ENCODE measurements at regions not wholly inside any gene's neighbourhood (a gene's known extent, or its start where the extent isn't known, plus 50 kb on each side); places are given as distances from the start of the nearest gene placed in this dataset.

DNA sequence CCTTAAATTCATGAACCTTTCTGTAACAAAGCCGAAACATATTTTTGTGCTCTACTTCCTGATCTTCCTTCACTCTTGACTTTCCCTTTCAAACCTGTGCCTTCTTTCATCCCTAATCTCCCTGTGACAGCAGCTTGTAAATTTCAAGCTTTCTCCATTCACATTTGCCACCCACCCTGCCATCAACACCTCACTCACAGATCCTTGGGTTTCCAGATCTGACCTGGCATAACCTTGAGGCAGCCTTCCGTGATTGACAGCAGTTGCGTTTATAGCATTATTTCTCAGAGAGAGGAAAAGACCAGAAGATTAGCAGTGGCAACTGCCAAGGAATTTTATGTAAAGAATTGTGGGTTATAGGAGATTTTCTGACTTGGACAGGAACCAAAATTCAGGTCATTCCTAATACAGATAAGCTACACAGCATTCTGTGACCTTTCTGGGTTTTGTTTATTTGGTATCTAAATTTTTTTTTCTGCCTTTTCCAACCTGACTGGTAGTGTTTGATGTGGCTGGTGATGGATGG lies 260.0 kb downstream of the NR2F1-AS1 start:
- no peak for DNase-seq

DNA sequence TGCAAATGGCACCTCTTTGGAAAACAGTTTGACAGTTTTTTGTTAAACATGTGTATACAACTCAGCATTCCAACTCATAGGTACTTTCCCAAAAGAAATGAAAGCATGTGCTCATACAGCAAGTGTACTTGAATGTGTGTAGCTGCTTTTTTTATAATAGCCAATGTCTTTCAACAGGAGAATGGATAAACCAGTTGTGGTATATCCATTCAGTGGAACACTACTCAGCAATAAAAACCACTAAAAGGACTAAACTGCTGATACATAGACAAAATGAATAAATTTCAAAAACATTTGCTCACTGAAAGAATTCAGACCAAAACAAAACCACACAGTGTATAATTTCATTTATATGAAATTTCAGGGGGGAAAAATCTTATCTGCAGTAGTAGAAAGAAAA lies 267.3 kb downstream of the NR2F1-AS1 start:
- no peak for DNase-seq

DNA sequence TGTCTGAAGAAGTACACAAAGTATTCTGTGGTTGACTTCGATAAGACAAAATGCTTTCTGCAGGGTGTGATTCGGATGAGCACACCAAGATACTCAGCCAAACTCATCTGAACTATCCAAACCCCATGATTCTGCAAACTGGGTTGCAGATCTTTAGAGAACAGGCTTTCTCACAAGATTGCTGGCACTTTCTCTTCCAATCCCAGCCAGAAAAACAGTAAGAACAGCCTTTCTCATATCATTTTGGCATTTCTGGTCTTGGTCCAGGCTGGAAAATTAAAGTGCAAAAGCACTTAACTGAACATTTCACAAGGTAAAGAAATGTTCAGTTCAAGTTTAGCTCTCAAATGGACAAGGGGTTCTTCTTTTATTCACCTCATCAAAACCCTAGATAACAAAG lies 269.1 kb downstream of the NR2F1-AS1 start:
- no peak for DNase-seq

DNA sequence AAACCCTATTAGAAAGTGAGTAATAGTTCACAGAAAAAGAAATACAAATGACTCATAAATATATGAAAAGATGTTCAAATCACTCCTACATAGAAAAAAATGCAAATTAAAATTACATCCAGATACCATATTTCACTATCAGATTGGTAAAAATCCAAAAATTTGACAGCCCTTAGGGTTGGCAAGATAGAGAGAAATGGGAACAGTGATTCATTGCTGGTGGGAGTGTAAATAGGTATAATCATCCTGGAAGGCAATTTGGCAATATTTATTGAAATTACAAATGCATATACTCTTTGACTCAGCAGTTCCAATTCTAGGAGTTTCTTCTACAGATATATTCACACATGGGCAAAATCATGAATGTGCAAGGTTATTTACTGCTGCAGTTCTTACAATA lies 273.5 kb downstream of the NR2F1-AS1 start:
- no peak for DNase-seq

DNA sequence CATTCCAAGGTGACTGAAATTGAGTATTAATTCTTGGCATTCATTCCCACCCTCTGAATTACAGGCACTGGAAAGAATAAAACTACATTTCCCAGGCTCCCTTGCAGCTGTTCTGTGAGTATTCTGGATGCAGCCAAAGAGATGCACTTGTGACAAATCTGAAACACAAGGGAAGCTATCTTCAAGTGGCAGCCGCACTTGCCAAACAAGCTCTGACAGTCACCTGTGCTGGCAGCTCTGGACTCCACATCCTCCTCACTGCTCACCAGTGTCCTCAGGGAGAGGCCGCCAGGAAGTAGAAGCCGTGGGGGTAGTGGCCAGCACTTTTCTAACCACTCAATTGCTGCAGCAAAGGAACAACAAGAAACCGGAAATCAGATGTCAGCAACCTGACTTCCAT lies 275.0 kb downstream of the NR2F1-AS1 start:
- no peak for DNase-seq

DNA sequence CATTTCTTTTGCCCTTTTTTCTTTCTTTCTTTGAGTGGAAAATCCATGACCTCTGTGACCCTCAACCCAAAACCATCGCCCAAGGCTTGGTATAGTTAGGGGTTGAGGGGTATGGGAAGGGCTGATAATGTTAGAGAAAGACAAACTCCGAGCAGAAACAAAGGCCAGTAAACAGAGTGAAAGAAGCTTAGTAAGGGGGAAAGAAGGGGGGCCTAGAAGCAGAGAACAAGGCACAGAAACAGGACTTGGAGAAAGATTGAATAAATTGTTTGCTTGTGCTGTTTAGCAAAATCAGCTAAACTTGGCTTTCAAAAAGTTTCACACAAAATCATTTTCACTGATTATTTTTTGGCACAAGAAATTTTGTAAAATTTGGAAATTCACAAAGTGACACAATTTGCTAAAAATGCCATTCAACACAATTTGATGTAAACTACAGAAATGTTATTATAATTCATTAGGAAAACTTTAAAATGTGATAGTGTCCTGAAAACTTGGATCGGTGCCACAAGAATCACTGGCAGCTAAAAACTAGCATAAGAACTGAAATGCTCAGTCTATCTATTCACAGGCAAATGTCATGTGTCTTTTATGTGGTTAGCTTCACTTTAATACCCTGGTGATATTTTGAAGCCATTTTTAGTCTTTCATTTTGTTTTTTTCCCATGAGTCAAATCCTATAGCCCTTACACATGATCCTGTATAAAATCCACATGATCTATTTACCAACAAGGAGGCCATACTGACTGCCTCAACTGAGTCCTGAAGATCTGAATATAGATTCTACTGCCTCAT lies 276.4 kb downstream of the NR2F1-AS1 start:
- DNase-seq = no peak

DNA sequence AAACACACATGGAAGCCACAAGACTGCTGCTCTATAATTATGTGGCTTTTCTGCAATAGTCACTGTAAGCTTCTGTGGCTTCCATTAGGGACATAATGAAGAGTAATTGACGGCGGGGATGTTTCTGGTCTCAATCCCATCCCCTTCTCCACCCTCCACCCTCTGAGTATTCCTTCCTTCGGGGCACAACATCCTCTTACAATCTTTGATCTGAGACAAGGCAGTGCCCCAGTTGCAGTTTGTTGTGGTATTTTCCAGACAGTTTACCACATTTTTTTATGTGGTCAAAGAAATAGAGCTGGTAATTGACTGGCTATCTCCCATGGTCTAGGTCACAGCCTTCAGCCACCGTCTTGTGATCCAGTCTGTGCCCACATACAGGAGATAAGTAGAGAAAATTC lies 277.7 kb downstream of the NR2F1-AS1 start:
- DNase-seq = no peak

DNA sequence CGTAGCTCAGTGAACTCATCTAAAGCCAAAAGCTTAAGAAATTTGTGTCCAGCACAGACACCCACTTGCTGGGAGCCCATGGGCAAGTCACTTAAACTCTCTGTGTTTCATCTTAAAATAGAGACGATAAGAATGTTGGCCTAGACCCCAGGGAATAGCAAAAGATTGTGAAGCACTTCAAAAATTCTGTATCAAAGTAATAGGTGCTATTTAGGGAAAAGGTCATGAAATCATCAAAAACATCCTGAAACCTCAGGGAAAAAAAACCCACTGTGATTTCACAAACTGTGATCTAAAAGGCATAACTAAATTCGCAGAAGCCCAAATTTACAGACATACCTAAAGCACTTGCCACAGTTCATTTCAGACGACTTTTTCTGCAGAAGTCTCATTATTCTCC lies 278.3 kb downstream of the NR2F1-AS1 start:
- DNase-seq = no peak

DNA sequence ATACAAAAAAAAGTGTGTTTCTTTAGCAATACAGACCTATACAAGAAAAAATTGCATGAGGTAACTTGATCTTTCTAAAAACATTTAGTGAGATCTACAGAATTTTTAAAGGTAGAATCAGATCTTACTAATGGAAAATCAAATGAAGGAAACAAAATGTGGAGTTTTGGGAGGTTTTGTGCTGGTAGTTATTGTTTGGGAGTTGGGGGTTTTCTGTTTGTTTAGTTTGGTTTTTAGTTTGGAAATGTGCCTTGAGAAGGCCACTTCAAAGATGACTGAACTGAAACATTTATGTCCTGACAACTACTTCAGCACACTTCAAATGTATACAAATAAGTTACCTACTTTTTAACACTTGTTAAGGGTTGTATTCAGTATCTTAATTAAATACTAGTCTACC lies 280.1 kb downstream of the NR2F1-AS1 start:
- no peak for DNase-seq

DNA sequence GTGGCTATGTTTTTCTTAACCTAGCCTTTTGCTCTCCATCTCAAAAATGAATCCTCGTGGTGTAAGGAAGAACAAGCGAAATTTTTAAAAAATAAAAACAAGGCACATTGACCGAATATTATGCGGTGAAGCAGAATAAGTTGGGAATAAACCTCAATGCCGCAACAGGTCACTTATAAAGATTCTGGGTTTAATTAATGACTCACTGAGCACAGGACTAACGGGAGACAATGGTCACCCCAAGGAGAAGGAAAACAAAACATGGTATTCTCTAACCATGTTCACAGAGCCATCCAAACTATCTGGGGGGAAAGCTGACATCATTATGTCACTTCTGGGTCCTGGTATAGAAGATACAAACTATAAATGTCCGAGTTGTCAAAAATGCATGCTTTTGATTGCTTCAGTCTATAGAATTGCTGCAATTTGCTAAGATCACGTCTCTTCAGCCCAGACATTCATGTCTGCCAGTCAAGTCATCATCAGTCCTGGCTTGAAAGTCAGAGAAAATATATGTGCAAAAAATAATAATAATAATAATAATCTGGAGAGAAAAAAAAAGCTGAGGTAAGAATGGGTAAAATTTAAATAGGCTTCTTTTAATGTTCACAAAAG lies 280.6 kb downstream of the NR2F1-AS1 start:
- DNase-seq = no peak

DNA sequence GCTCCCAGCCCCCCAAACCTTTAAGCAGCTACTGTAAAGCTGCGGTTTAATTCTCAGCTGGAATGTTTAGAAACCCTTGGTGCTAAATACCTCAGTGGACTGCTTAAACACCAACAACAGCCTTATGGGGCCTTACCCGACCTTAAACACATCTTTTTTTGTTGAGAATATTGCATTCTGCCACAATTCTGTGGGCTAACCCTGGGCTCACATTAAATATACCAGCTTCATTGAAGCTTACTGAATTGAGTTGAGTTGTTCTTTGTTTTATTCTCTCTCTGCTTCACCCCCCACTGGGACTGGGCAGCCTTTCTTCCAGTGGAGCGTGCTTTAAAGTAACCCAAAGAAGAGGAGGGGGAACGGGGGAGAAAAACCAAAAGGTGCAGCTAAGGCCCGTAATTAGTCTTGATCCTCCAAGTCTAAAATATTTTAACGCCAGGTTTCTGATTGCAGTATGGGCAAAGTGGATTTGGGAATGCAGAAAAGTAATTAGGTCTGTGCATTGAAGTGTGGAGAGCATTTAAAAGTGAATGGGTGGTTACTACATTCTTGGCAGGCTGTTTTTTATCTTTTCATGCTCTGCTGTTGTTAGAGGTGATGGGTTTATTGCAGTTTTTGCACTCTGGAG lies 281.2 kb downstream of the NR2F1-AS1 start:
- DNase-seq = peak in 15 of 56 donors; percentile 0 to 61 (median 14)

DNA sequence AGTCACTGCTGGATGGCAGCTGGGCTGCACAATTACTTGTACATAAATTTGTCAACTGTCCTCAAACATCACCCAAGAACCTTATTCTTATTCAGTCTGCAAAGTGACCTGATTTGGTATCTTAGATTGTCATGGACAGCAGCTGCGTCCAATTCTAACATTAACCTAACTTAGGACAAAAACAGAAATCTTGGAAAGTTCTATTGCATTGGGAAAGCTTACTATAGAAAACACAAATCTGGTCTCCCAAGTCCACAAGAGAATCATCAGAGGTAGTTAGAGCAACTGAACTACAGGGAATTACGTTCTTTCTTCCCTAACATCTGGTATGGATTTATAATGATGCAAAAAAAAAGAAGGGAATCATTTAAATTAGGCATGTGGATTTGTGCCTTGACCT lies 283.9 kb downstream of the NR2F1-AS1 start:
- DNase-seq = no peak

DNA sequence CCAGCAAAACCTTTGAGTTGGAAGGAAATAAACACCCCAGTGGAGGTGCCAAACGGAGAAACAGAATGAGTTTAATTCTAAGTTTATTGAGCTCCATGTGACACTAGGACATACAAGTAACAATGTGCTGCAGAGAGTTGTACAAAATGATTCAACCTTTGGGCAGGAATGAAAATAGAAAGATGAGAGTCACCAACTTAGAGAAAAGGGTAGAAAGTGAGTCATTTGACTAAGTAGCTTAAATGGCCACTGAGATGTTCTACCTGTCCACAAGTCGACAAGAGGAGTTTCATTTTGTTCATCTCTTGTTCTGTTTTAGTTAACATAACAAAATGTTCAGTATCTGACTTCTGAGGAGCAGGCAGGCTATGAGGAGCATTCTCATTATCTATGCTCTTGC lies 284.7 kb downstream of the NR2F1-AS1 start:
- no peak for DNase-seq

DNA sequence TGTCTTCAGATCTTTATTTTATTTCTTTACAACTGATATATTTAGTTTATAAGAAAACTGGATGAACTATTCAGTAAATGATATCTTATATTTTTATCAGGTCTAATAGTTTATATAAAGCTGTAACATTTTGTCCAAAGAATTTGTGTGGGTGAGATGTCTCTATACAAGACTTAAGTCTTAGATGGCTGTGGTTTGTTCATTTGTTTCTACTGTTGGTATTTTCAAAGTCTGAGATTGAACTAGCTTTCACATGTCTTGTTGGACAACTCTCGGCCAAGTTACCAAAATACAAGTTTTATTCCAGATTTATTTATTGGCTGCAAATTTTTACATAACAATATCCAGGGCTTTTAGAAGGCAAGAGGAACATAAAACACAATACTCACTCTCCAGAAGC lies 286.0 kb downstream of the NR2F1-AS1 start:
- no peak for DNase-seq

DNA sequence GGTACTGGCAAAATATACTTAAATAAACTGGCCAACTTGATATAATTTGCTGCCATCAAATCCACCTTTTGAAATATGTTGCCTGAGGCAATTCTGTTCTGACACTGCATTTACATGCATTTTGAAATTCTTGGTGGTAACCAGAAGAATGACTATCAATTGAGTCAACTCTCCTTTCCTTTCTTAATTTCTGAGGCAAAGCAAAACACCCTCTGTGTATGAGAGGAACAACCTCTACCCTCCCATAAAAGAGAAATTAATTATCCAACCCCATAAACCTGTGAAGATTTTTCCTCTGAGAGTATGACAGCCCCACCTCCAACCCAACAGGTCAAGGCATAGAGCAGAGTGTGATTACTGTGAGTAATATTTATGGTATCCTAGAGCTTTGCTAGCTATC lies 286.8 kb downstream of the NR2F1-AS1 start:
- DNase-seq = no peak

DNA sequence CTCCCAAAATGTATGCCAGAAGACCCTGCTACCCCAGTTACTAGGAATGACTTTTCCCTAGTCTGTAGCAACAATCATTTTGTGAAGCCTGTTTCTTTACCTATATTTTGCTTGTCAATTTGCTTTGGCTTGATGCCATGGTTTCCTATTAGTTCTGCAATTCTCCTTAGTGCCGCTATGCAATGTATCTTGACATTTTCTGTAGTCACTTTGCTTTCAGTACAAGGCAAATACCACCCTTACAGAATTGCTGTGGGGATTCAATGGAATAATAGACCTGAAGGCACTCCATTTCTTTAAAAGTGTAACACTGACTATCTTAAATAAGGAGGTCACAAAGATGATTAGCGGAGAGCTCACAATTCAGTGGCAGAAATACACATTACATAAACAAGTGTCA lies 291.1 kb downstream of the NR2F1-AS1 start:
- DNase-seq = no peak

DNA sequence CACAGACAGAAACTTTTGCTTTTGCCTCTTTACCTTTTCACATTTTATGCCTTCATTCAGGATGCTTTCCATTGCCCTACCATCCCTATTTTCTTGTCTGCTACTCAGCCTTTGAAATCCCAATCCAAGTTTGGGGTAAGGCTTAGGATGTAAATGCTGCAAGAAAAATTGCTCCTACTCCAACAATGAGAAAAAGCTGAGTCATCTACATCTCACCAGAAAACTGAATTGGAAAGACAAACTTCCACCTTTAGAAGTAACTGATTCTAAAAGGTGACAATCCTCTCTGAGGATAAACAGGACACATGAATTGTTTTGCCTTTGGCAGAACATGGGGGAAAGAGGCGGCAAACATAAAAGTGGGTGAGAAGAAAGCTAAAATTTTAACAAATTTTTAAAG lies 295.6 kb downstream of the NR2F1-AS1 start:
- DNase-seq = no peak

DNA sequence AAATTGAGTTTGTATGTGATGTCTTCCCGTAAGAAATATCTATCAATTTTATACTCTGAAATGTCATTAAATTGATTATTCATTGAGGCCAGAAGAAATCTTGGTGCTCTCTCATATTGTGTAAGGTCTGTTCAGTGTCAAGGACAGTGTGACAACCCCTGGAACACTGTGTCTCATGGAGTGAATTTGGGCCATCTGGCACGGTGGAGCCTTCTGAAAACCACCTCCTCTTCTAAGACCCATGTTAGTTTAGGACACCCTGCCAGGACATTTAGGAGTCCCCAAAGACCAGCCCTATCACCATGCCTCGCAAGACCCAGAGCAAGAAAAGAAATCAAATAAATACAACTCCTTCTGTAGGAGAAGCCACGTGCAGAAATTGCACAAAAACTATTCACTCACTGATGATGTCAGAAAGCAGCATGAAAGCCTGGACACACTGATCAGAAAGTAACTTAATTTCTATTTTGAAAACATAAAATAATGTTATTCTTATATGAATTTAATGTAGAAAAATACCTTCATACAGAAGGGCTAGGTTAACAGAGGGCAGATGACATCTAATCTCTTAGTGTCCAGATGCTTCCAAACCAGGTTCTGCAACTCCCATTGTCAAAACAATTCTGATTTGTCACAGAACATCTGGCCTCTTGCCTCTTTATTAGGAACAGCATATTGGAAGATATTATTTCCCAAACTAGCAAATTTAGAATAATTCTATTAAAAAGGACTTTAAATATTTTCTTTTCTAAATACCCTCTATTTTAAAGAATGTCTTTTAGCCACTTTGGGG lies 298.8 kb downstream of the NR2F1-AS1 start:
- DNase-seq = no peak

DNA sequence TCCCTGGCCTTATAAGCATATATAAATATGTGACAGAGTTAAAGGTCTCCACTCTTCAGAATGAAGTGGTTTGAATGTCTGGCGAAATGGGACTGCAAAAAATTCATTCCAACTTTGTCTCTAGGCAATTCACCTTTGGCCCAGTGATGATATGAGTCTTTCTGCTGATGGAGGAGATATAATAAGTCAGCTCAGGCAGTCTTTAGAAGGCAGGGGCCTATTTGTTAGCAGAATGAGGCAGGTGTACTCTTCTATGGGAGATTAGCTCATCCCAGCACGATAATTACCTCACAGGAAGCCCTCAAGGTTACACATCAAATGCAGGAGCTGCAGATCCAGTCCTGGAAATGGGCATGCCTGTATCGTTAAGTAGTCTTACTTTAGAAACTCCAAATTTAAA lies 300.5 kb downstream of the NR2F1-AS1 start:
- DNase-seq = no peak

DNA sequence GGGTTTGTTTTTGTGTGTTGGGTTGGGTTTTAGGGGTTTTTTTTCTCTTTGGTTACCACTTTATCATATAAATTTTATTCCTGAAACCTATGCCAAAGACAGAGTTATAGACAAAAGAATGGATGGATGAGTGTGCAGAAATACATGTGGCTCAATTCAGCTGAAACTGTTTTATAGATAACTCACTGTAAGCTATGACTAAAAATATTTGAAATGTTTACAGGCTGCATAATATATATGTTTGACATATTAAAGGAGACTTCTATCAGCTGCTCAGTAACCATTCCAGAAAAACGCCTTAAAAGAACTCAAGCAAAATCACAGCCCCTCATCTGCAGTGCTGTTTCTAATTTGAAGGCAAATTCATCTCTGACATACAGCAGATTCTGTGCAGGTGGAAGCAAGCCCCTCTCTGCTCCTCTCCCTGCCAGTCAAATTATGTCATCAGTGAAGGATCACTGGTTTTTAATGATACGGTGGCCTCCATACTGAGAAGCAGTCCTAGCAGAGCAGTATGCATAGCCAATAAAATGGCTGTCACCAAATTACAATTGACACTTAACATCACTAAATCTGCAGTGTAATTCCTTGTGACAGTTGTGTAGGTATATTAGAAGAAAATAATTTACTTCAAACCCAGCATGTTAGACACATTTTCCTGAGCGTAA lies 301.6 kb downstream of the NR2F1-AS1 start:
- DNase-seq = no peak

DNA sequence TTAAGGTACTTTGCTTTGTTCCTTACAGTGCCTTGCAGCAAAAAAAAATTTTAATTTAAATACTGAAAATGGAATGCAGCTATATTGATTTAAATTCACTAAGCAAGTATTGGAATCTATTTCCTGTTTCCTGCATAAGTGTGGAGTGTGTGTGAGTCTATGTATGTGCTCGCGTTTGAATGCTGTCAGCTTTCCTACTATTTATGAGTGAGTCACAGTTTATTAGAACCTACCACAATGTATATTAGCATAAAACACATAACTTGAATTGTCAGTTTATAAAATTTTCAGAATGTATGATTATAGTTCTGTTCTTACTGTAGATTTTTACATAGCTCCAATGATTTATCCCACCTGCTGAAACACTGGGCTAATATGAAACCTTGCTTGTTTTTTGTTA lies 302.1 kb downstream of the NR2F1-AS1 start:
- no peak for DNase-seq

Data from nucleus accumbens (tissue), 56 donors.